BJ (cell line): ENCODE measurements at regions not wholly inside any gene's neighbourhood (a gene's known extent, or its start where the extent isn't known, plus 50 kb on each side); places are given as distances from the start of the nearest gene placed in this dataset.

Source experiments
- CTCF ChIA-PET: fragments of 350-600 bp; formaldehyde crosslinking; extraction: SDS; loops from one replicate; lab custom pipeline; 2021; ENCODE audit warnings: antibody characterized with exemption, inconsistent platforms; lab: Yijun Ruan, JAX
- POLR2A ChIA-PET: fragments of 300-600 bp; sonication (Branson Sonifier 250); formaldehyde crosslinking; extraction: SDS; loops from one replicate; lab custom pipeline; 2021; ENCODE audit warnings: antibody characterized with exemption; lab: Charles Lee
- DNase-seq: peaks from one replicate; pipeline ENCODE4 v3.0.0-alpha.2; 2011; ENCODE audit warnings: low read depth
- H3K27me3 ChIP-seq: 2 replicates; pipeline ENCODE4 v1.6.0; 2011; ENCODE audit warnings: low read length; ENCODE audit not compliant: control insufficient read depth, insufficient read depth
- H3K36me3 ChIP-seq: 2 replicates; pipeline ENCODE4 v1.5.1; 2011; ENCODE audit warnings: low read length; ENCODE audit not compliant: control insufficient read depth, insufficient read depth
- H3K4me3 ChIP-seq: 2 replicates; pipeline ENCODE4 v1.5.1; 2011; ENCODE audit warnings: low read depth, mild to moderate bottlenecking, control low read depth, low read length
- CTCF ChIP-seq: IDR thresholded peaks from 2 replicates; pipeline ENCODE4 v1.5.1; 2011; ENCODE audit warnings: low read depth, mild to moderate bottlenecking, control low read depth, inconsistent platforms, low read length, moderate library complexity; ENCODE audit not compliant: insufficient read depth

- DNase-seq = no peak
- CTCF ChIA-PET = no interaction called here
- Histone ChIP-seq H3K4me3 (no peak overlapping the region), H3K27me3 (no peaks in the 10 kb centered on the region), H3K36me3 (no peaks in the 10 kb centered on the region)
- no peak for TF ChIP-seq CTCF
- POLR2A ChIA-PET = no interaction called here
These were observed 545.4 kb upstream of the ARX start for GRCh38 chrX:25561190-25561589.

- POLR2A ChIA-PET = no interaction called here
- Histone ChIP-seq H3K4me3 (no peak overlapping the region), H3K27me3 (no peaks in the 10 kb centered on the region), H3K36me3 (no peaks in the 10 kb centered on the region)
- no peak for DNase-seq
- TF ChIP-seq CTCF = no peak
- CTCF ChIA-PET = no interaction called here
These were observed 557.9 kb upstream of the ARX start for GRCh38 chrX:25573631-25574030.

GRCh38 chrX:25596921-25597320 lies 541.2 kb upstream of the MAGEB18 start:
- no peak for TF ChIP-seq CTCF
- Histone ChIP-seq H3K27me3 (no peaks in the 10 kb centered on the region), H3K36me3 (no peaks in the 10 kb centered on the region), H3K4me3 (no peak overlapping the region)
- POLR2A ChIA-PET = no interaction called here
- CTCF ChIA-PET = no interaction called here
- no peak for DNase-seq

GRCh38 chrX:25597551-25597950 lies 540.6 kb upstream of the MAGEB18 start:
- no peak for DNase-seq
- no peaks in the 10 kb centered on the region for H3K36me3 ChIP-seq
- no peaks in the 10 kb centered on the region for H3K27me3 ChIP-seq
- POLR2A ChIA-PET = no interaction called here
- TF ChIP-seq CTCF = no peak
- no peak overlapping the region for H3K4me3 ChIP-seq
- CTCF ChIA-PET = no interaction called here

- H3K27me3 ChIP-seq = no peaks in the 10 kb centered on the region
- no peak overlapping the region for H3K4me3 ChIP-seq
- no peak for DNase-seq
- POLR2A ChIA-PET = no interaction called here
- CTCF ChIA-PET = no interaction called here
- H3K36me3 ChIP-seq = no peaks in the 10 kb centered on the region
- no peak for TF ChIP-seq CTCF
These were observed 539.1 kb upstream of the MAGEB18 start for GRCh38 chrX:25599061-25599460.
